T-helper 9 cell (primary cell): ENCODE measurements at regions not wholly inside any gene's neighbourhood (a gene's known extent, or its start where the extent isn't known, plus 50 kb on each side); places are given as distances from the start of the nearest gene placed in this dataset.
"Not testable (repeated sequence)": the region's sequence is repeated elsewhere in the genome, so short reads cannot be mapped to it uniquely, and the experiment has no call there.

Source experiments
- DNase-seq: peaks from one replicate; pipeline ENCODE4 v3.0.0-alpha.2; 2020

- no peak for DNase-seq
Measured at GRCh38 chr5:83001796-83002381, 75.3 kb downstream of the TMEM167A start.

GRCh38 chr5:83000922-83001321, 76.3 kb downstream of the TMEM167A start:
- DNase-seq, result no peak

GRCh38 chr5:83000428-83000827, 76.8 kb downstream of the TMEM167A start:
- no peak for DNase-seq

GRCh38 chr5:82993416-82993815, 83.8 kb downstream of the TMEM167A start:
- DNase-seq, result no peak

- no peak for DNase-seq
Measured at GRCh38 chr5:82992646-82993045, 84.5 kb downstream of the TMEM167A start.

GRCh38 chr5:82991678-82992323, 85.4 kb downstream of the TMEM167A start:
- no peak for DNase-seq

- no peak for DNase-seq
Measured at GRCh38 chr5:82991059-82991458, 86.1 kb downstream of the TMEM167A start.

GRCh38 chr5:82987188-82987587, 90.0 kb downstream of the TMEM167A start:
- DNase-seq, result no peak

GRCh38 chr5:82986404-82986803, 90.8 kb downstream of the TMEM167A start:
- DNase-seq, result no peak

- DNase-seq, result no peak
Measured at GRCh38 chr5:82985763-82986162, 91.4 kb downstream of the TMEM167A start.

GRCh38 chr5:82984786-82985735, 92.1 kb downstream of the TMEM167A start:
- no peak for DNase-seq

- DNase-seq, result no peak
Measured at GRCh38 chr5:82982846-82983245, 94.3 kb downstream of the TMEM167A start.

GRCh38 chr5:82976887-82977286, 100.3 kb downstream of the TMEM167A start:
- DNase-seq, result not testable (repeated sequence)

GRCh38 chr5:82975812-82976211, 101.4 kb downstream of the TMEM167A start:
- no peak for DNase-seq

GRCh38 chr5:82975396-82975795, 101.8 kb downstream of the TMEM167A start:
- no peak for DNase-seq

- DNase-seq, result not testable (repeated sequence)
Measured at GRCh38 chr5:82974346-82974745, 102.8 kb downstream of the TMEM167A start.

- no peak for DNase-seq
Measured at GRCh38 chr5:82971901-82972300, 105.3 kb downstream of the TMEM167A start.

GRCh38 chr5:82971034-82971806, 106.0 kb downstream of the TMEM167A start:
- not testable (repeated sequence) for DNase-seq

GRCh38 chr5:82969221-82969976, 107.8 kb downstream of the TMEM167A start:
- not testable (repeated sequence) for DNase-seq

GRCh38 chr5:82967072-82967471, 110.1 kb downstream of the TMEM167A start:
- DNase-seq, result no peak

GRCh38 chr5:82959466-82959865, 117.7 kb downstream of the TMEM167A start:
- no peak for DNase-seq

- DNase-seq, result no peak
Measured at GRCh38 chr5:82956600-82956999, 120.6 kb downstream of the TMEM167A start.
